Common myeloid progenitor, CD34-positive (primary cell): ENCODE measurements at regions not wholly inside any gene's neighbourhood (a gene's known extent, or its start where the extent isn't known, plus 50 kb on each side); places are given as distances from the start of the nearest gene placed in this dataset.

ENCODE experiments used
- CTCF ChIA-PET: fragments of 350-600 bp; sonication (Branson Sonifier 250); formaldehyde crosslinking; loops from one replicate; lab custom pipeline; 2021; ENCODE audit warnings: antibody characterized with exemption; lab: Charles Lee
- POLR2A ChIA-PET: fragments of 350-600 bp; sonication (Branson Sonifier 250); formaldehyde crosslinking; loops from one replicate; lab custom pipeline; 2021; ENCODE audit warnings: antibody characterized with exemption; lab: Charles Lee
- DNase-seq, 3 donors: peaks; one replicate each; pipeline versions ENCODE4 v3.0.0 to v3.0.0-alpha.2; 2013
- H3K27ac ChIP-seq, 2 experiments: 1 replicate in 1 of 2; 2 replicates in 1 of 2; pipeline ENCODE4 v1.7.0; 2013; ENCODE audit warnings: inconsistent platforms in 2 of 2, low read length in 2 of 2, mild to moderate bottlenecking in 2 of 2, low read depth in 1 of 2, moderate library complexity in 1 of 2; ENCODE audit not compliant: severe bottlenecking in 2 of 2, insufficient read depth in 1 of 2, poor library complexity in 1 of 2
- H3K27me3 ChIP-seq, 5 experiments: replicated peaks in 2 of 5; 1 replicate in 3 of 5; 2 replicates in 2 of 5; pipeline versions ENCODE4 v1.6.1 to v1.7.0; 2013; ENCODE audit warnings: low read length in 4 of 5, mild to moderate bottlenecking in 2 of 5, moderate library complexity in 2 of 5, inconsistent platforms in 1 of 5; ENCODE audit not compliant: insufficient read depth in 5 of 5, control insufficient read depth in 4 of 5
- H3K36me3 ChIP-seq, 4 experiments: 1 replicate in 2 of 4; 2 replicates in 2 of 4; pipeline versions ENCODE4 v1.6.1 to v1.7.0; 2013; ENCODE audit warnings: low read length in 3 of 4, control low read depth in 1 of 4, mild to moderate bottlenecking in 1 of 4; ENCODE audit not compliant: control insufficient read depth in 4 of 4, insufficient read depth in 4 of 4
- H3K4me1 ChIP-seq, 4 experiments: 1 replicate in 3 of 4; 2 replicates in 1 of 4; pipeline versions ENCODE4 v1.6.1 to v1.7.1; 2013; ENCODE audit warnings: low read length in 3 of 4, mild to moderate bottlenecking in 3 of 4, control low read depth in 1 of 4, inconsistent platforms in 1 of 4, moderate library complexity in 1 of 4; ENCODE audit not compliant: control insufficient read depth in 4 of 4, insufficient read depth in 4 of 4; ENCODE audit errors: control extremely low read depth in 1 of 4
- H3K4me3 ChIP-seq, 7 experiments: 1 replicate in 4 of 7; 2 replicates in 3 of 7; pipeline versions ENCODE4 v1.5.1 to v1.7.0; 2013; ENCODE audit warnings: mild to moderate bottlenecking in 7 of 7, low read length in 6 of 7, moderate library complexity in 6 of 7, inconsistent platforms in 2 of 7, low read depth in 2 of 7, control low read depth in 1 of 7; ENCODE audit not compliant: insufficient read depth in 4 of 7, control insufficient read depth in 1 of 7; ENCODE audit errors: extremely low read depth in 1 of 7
- H3K9me3 ChIP-seq, 5 experiments: 1 replicate in 4 of 5; 2 replicates in 1 of 5; pipeline versions ENCODE4 v1.6.1 to v1.7.1; 2013; ENCODE audit warnings: low read length in 4 of 5, mild to moderate bottlenecking in 2 of 5, inconsistent platforms in 1 of 5, low read depth in 1 of 5, moderate library complexity in 1 of 5; ENCODE audit not compliant: control insufficient read depth in 4 of 5, insufficient read depth in 2 of 5; ENCODE audit errors: control extremely low read depth in 1 of 5
- WGBS: methylation state at CpG from one replicate; pipeline ENCODE4 v1.1.5; 2013; ENCODE audit not compliant: insufficient coverage; 5-methylcytosine and 5-hydroxymethylcytosine counted together

- CTCF ChIA-PET = no interaction called here
- POLR2A ChIA-PET = interaction anchor here (0.6 kb wide), 1 partner anchor 10 kb away, joined by 4 read pairs; no protein-coding TSS in a partner anchor
- 100% methylated on average over 1 of the region's 2 CpGs for WGBS
- Histone ChIP-seq H3K4me3 (no peak overlapping the region), H3K9me3 (no peaks in the 10 kb centered on the region), H3K36me3 (no peaks in the 10 kb centered on the region), H3K4me1 (no peaks in the 10 kb centered on the region), H3K27ac (no peak overlapping the region), H3K27me3 (no peaks in the 10 kb centered on the region)
- DNase-seq = no peak
Measured at GRCh38 chr4:181661923-181662322, 581.3 kb upstream of the TENM3 start.

GRCh38 chr4:181662383-181662782 lies 580.8 kb upstream of the TENM3 start:
- no peaks in the 10 kb centered on the region for H3K9me3 ChIP-seq
- no peak for DNase-seq
- no peaks in the 10 kb centered on the region for H3K36me3 ChIP-seq
- no peaks in the 10 kb centered on the region for H3K27me3 ChIP-seq
- ChIA-PET POLR2A (no interaction called here), CTCF (interaction anchor here (1.0 kb wide), 1 partner anchor 14 kb away, joined by 3 read pairs; no protein-coding TSS in a partner anchor)
- no peak overlapping the region for H3K27ac ChIP-seq
- no peak overlapping the region for H3K4me3 ChIP-seq
- WGBS = 100% methylated on average over 1 of the region's 3 CpGs
- H3K4me1 ChIP-seq = no peaks in the 10 kb centered on the region

GRCh38 chr4:181670506-181670905 lies 572.7 kb upstream of the TENM3 start:
- no peaks in the 10 kb centered on the region for H3K36me3 ChIP-seq
- no peak for DNase-seq
- no peak overlapping the region for H3K27ac ChIP-seq
- no peaks in the 10 kb centered on the region for H3K27me3 ChIP-seq
- no peaks in the 10 kb centered on the region for H3K9me3 ChIP-seq
- H3K4me1 ChIP-seq = peaks cover 0 to 3% (median 0%) of the 10 kb centered on the region in 4 experiments
- H3K4me3 ChIP-seq = no peak overlapping the region
- WGBS = no CpG with 5 or more reads among the region's 2 CpGs
- ChIA-PET CTCF (no interaction called here), POLR2A (no interaction called here)

- no peak overlapping the region for H3K27ac ChIP-seq
- no peaks in the 10 kb centered on the region for H3K36me3 ChIP-seq
- H3K4me3 ChIP-seq = no peak overlapping the region
- WGBS = 100% methylated on average over 2 of the region's 2 CpGs
- no peaks in the 10 kb centered on the region for H3K9me3 ChIP-seq
- no peaks in the 10 kb centered on the region for H3K27me3 ChIP-seq
- no peak for DNase-seq
- ChIA-PET CTCF (interaction anchor here (0.6 kb wide), 1 partner anchor 138 kb away, joined by 3 read pairs; no protein-coding TSS in a partner anchor), POLR2A (interaction anchor here (0.5 kb wide), 1 partner anchor 19 kb away, joined by 3 read pairs; no protein-coding TSS in a partner anchor)
- peaks cover 0 to 3% (median 0%) of the 10 kb centered on the region in 4 experiments for H3K4me1 ChIP-seq
Measured at GRCh38 chr4:181671672-181672071, 571.5 kb upstream of the TENM3 start.

GRCh38 chr4:181672751-181673150 lies 570.5 kb upstream of the TENM3 start:
- H3K9me3 ChIP-seq = no peaks in the 10 kb centered on the region
- H3K27ac ChIP-seq = no peak overlapping the region
- H3K4me3 ChIP-seq = no peak overlapping the region
- no peak for DNase-seq
- 100% methylated on average over 1 of the region's 2 CpGs for WGBS
- no peaks in the 10 kb centered on the region for H3K27me3 ChIP-seq
- H3K36me3 ChIP-seq = no peaks in the 10 kb centered on the region
- peaks cover 0 to 3% (median 0%) of the 10 kb centered on the region in 4 experiments for H3K4me1 ChIP-seq
- CTCF ChIA-PET = no interaction called here
- POLR2A ChIA-PET = no interaction called here

GRCh38 chr4:181674315-181674875 lies 568.8 kb upstream of the TENM3 start:
- ChIA-PET CTCF (no interaction called here), POLR2A (no interaction called here)
- H3K27ac ChIP-seq = no peak overlapping the region
- peaks cover 0 to 3% (median 0%) of the 10 kb centered on the region in 4 experiments for H3K4me1 ChIP-seq
- no peaks in the 10 kb centered on the region for H3K9me3 ChIP-seq
- H3K36me3 ChIP-seq = no peaks in the 10 kb centered on the region
- H3K4me3 ChIP-seq = no peak overlapping the region
- DNase-seq = no peak
- 64% methylated on average over 1 of the region's 1 CpG for WGBS
- no peaks in the 10 kb centered on the region for H3K27me3 ChIP-seq

- CTCF ChIA-PET = interaction anchor here (0.6 to 0.8 kb wide), 2 partner anchors 14 to 114 kb away, joined by 3 read pairs; no protein-coding TSS in a partner anchor
- no peaks in the 10 kb centered on the region for H3K9me3 ChIP-seq
- POLR2A ChIA-PET = no interaction called here
- DNase-seq = no peak
- H3K4me1 ChIP-seq = peaks cover 0 to 3% (median 0%) of the 10 kb centered on the region in 4 experiments
- H3K27ac ChIP-seq = no peak overlapping the region
- H3K27me3 ChIP-seq = no peaks in the 10 kb centered on the region
- 50% methylated on average over 2 of the region's 2 CpGs for whole genome bisulfite sequencing
- H3K36me3 ChIP-seq = no peaks in the 10 kb centered on the region
- no peak overlapping the region for H3K4me3 ChIP-seq
Measured at GRCh38 chr4:181676546-181676945, 566.7 kb upstream of the TENM3 start.
